OCI-LY1 (cell line): ENCODE measurements at regions not wholly inside any gene's neighbourhood (a gene's known extent, or its start where the extent isn't known, plus 50 kb on each side); places are given as distances from the start of the nearest gene placed in this dataset.
"Not testable (repeated sequence)": the region's sequence is repeated elsewhere in the genome, so short reads cannot be mapped to it uniquely, and the experiment has no call there.

Experiments
- H2AFZ ChIP-seq: fragments of 200-600 bp; sonication (generic), shearing (Covaris generic); 2 replicates; pipeline ENCODE4 v1.6.0; 2014; ENCODE audit warnings: antibody characterized with exemption, mild to moderate bottlenecking, low read length
- H3F3A ChIP-seq: fragments of 200-600 bp; sonication (generic), shearing (Covaris generic); 2 replicates; pipeline ENCODE4 v1.6.0; 2014; ENCODE audit warnings: mild to moderate bottlenecking, antibody characterized with exemption, low read length, moderate library complexity; ENCODE audit not compliant: insufficient read depth
- H3K27ac ChIP-seq: fragments of 200-600 bp; sonication (generic); 2 replicates; pipeline ENCODE4 v1.5.1; 2014; ENCODE audit warnings: low read length, mixed run types, mild to moderate bottlenecking, low read depth; ENCODE audit not compliant: poor library complexity, severe bottlenecking
- H3K27me3 ChIP-seq: fragments of 200-600 bp; sonication (generic); 2 replicates; pipeline ENCODE4 v1.6.0; 2014; ENCODE audit warnings: antibody characterized with exemption, mild to moderate bottlenecking, low read length, moderate library complexity; ENCODE audit not compliant: insufficient read depth
- H3K36me3 ChIP-seq: fragments of 200-600 bp; sonication (generic); 2 replicates; pipeline ENCODE4 v1.6.1; 2014; ENCODE audit warnings: mild to moderate bottlenecking, antibody characterized with exemption, low read length, moderate library complexity, mixed read lengths; ENCODE audit not compliant: insufficient read depth
- H3K4me1 ChIP-seq: fragments of 200-600 bp; sonication (generic); 2 replicates; pipeline ENCODE4 v1.5.1; 2014; ENCODE audit warnings: mild to moderate bottlenecking, low read length, moderate library complexity; ENCODE audit not compliant: insufficient read depth, severe bottlenecking
- H3K4me2 ChIP-seq: fragments of 200-600 bp; sonication (generic), shearing (Covaris generic); 2 replicates; pipeline ENCODE4 v1.6.1; 2014; ENCODE audit warnings: low read length
- H3K4me3 ChIP-seq: fragments of 200-600 bp; sonication (generic); 2 replicates; pipeline ENCODE4 v1.5.1; 2014; ENCODE audit warnings: low read length, low read depth, mild to moderate bottlenecking, mixed read lengths; ENCODE audit not compliant: poor library complexity, severe bottlenecking
- H3K79me2 ChIP-seq: fragments of 200-600 bp; shearing (Covaris generic); 2 replicates; pipeline ENCODE4 v1.6.1; 2016; ENCODE audit warnings: mixed run types, low read length, mixed read lengths; ENCODE audit not compliant: insufficient read depth
- H3K9ac ChIP-seq: fragments of 200-600 bp; sonication (generic), shearing (Covaris generic); 2 replicates; pipeline ENCODE4 v1.6.1; 2014; ENCODE audit warnings: mild to moderate bottlenecking, low read length, mixed read lengths
- H3K9me2 ChIP-seq: fragments of 200-600 bp; sonication (generic), shearing (Covaris generic); 2 replicates; pipeline ENCODE4 v1.6.1; 2014; ENCODE audit warnings: low read depth, mild to moderate bottlenecking, low read length, mixed read lengths
- H3K9me3 ChIP-seq: fragments of 200-600 bp; shearing (Covaris generic); 2 replicates; pipeline ENCODE4 v1.6.1; 2014; ENCODE audit warnings: low read length, mixed read lengths
- H4K20me1 ChIP-seq: fragments of 200-600 bp; sonication (generic), shearing (Covaris generic); 2 replicates; pipeline ENCODE4 v1.6.0; 2016; ENCODE audit warnings: mild to moderate bottlenecking, low read length; ENCODE audit not compliant: insufficient read depth
- CTCF ChIP-seq: fragments of 200-600 bp; sonication (generic), shearing (Covaris generic); IDR thresholded peaks from 2 replicates; pipeline ENCODE4 v1.5.1; 2017; ENCODE audit warnings: mild to moderate bottlenecking, antibody characterized with exemption, low read length, moderate library complexity, mixed read lengths
- EZH2 ChIP-seq: fragments of 200-600 bp; sonication (generic), shearing (Covaris generic); IDR thresholded peaks from 2 replicates; pipeline ENCODE4 v1.8.0; 2017; ENCODE audit warnings: borderline replicate concordance, mixed run types, mild to moderate bottlenecking, antibody characterized with exemption, low read length, moderate library complexity, mixed read lengths

DNA sequence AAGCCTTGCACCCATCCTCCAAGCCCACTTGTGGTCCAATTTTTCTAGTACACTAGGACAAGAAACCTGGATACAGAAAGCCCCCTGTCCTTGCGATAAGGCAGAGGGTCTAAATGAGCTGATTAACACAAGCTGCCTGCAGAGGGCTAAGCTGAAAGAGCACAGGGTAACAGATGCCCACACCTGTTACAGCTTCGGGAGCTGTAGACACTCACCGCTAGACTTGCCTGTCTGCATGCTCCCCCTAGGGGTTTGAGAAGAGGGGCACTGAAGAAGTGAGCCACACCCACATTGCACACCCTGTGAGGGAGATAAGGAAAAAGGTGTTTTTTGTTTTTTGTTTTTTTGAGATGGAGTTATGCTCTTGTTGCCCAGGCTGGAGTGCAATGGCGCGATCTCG is 386.5 kb upstream of the AUTS2 start:
- Histone ChIP-seq H3K4me1 (no peaks in the 10 kb centered on the region), H3K36me3 (no peaks in the 10 kb centered on the region), H3K4me3 (no peak overlapping the region), H3K4me2 (no peak overlapping the region), H4K20me1 (no peaks in the 10 kb centered on the region), H3K27ac (no peak overlapping the region), H3K79me2 (no peaks in the 10 kb centered on the region), H3K27me3 (peaks cover 14% of the 10 kb centered on the region), H3K9me3 (no peaks in the 10 kb centered on the region), H3F3A (no peaks in the 10 kb centered on the region), H2AFZ (no peak overlapping the region), H3K9me2 (no peaks in the 10 kb centered on the region), H3K9ac (no peak overlapping the region)
- TF ChIP-seq CTCF (peak; percentile 74), EZH2 (no peak)

DNA sequence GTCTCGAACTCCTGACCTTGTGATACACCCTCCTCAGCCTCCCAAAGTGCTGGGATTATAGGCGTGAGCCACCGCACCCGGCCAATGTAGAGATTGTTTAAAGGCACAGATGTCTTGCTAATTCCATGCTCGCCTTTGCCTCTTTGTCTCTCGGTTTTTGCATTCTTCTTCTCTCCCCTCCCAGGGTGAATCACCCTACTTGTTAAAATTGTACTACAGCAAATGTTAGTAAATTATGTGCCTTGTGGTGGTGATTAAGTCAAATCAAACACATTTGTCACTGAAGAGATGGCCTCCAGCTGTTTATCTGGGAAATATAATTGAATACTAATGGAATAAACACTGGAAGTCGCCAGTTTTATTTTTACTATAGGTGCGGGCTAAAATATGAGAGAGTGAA is 384.4 kb upstream of the AUTS2 start:
- no peak overlapping the region for H3K9ac ChIP-seq
- H3K9me3 ChIP-seq: no peaks in the 10 kb centered on the region
- H3K9me2 ChIP-seq: no peaks in the 10 kb centered on the region
- TF ChIP-seq EZH2: no peak
- no peak for TF ChIP-seq CTCF
- H3K4me3 ChIP-seq: no peak overlapping the region
- H4K20me1 ChIP-seq: no peaks in the 10 kb centered on the region
- no peak overlapping the region for H3K4me2 ChIP-seq
- no peaks in the 10 kb centered on the region for H3K4me1 ChIP-seq
- no peaks in the 10 kb centered on the region for H3K36me3 ChIP-seq
- H3K79me2 ChIP-seq: no peaks in the 10 kb centered on the region
- H3K27me3 ChIP-seq: peaks cover 21% of the 10 kb centered on the region
- H3K27ac ChIP-seq: no peak overlapping the region
- H3F3A ChIP-seq: no peaks in the 10 kb centered on the region
- no peak overlapping the region for H2AFZ ChIP-seq

GRCh38 chr7:69215516-69215915 is 382.8 kb upstream of the AUTS2 start:
- not testable (repeated sequence) for H3K9me3 ChIP-seq, H3K4me1 ChIP-seq, H3F3A ChIP-seq, H2AFZ ChIP-seq, H3K79me2 ChIP-seq, H3K9me2 ChIP-seq, H3K4me3 ChIP-seq, H4K20me1 ChIP-seq, H3K27ac ChIP-seq, H3K4me2 ChIP-seq, H3K9ac ChIP-seq, H3K36me3 ChIP-seq
- H3K27me3 ChIP-seq: peaks cover 21% of the 10 kb centered on the region

GRCh38 chr7:69217516-69218350 is 380.5 kb upstream of the AUTS2 start:
- no peak for TF ChIP-seq EZH2
- TF ChIP-seq CTCF: no peak
- Histone ChIP-seq H2AFZ (no peak overlapping the region), H3K36me3 (no peaks in the 10 kb centered on the region), H3K9me3 (no peaks in the 10 kb centered on the region), H3K4me1 (no peaks in the 10 kb centered on the region), H3K27me3 (peaks cover 21% of the 10 kb centered on the region), H3K9me2 (no peaks in the 10 kb centered on the region), H3K4me2 (no peak overlapping the region), H3F3A (no peaks in the 10 kb centered on the region), H3K79me2 (no peaks in the 10 kb centered on the region), H3K27ac (no peak overlapping the region), H4K20me1 (no peaks in the 10 kb centered on the region), H3K9ac (no peak overlapping the region), H3K4me3 (no peak overlapping the region)
